Lower leg skin (tissue), 4 donors: ENCODE measurements at regions not wholly inside any gene's neighbourhood (a gene's known extent, or its start where the extent isn't known, plus 50 kb on each side); places are given as distances from the start of the nearest gene placed in this dataset.

Experiments used
- DNase-seq, 2 donors: peaks; one replicate each; pipeline ENCODE4 v3.0.0-alpha.2; 2019; ENCODE audit warnings: low spot score in 2 of 2
- H3K4me3 ChIP-seq: fragments of 200-600 bp; sonication (generic); 2 replicates; pipeline ENCODE4 v1.5.1; 2017; ENCODE audit warnings: mild to moderate bottlenecking, low read depth; ENCODE audit not compliant: poor library complexity, severe bottlenecking
- CTCF ChIP-seq, 3 donors: fragments of 450-650 bp; IDR thresholded peaks; one replicate each; pipeline ENCODE4 v1.5.1; 2016; ENCODE audit warnings: antibody characterized with exemption in 3 of 3, mild to moderate bottlenecking in 3 of 3, moderate library complexity in 2 of 3
- POLR2A ChIP-seq, 2 donors: fragments of 450-650 bp; IDR thresholded peaks; one replicate each; pipeline ENCODE4 v1.6.1; 2016 to 2017; ENCODE audit warnings: antibody characterized with exemption in 2 of 2, mild to moderate bottlenecking in 1 of 2, moderate library complexity in 1 of 2
- WGBS, 2 donors: methylation state at CpG; one replicate each; pipeline ENCODE4 v1.1.5; 2018; 5-methylcytosine and 5-hydroxymethylcytosine counted together
- intact Hi-C: fragments of 100-400 bp; cut with DNase I; formaldehyde crosslinking; loops from one replicate; pipeline ENCODE4 v1.15.0; 2023; ENCODE audit warnings: low total_unique reads

- 70 to 79% methylated on average over 4 of the region's 4 CpGs for WGBS, 2 donors
- TF ChIP-seq POLR2A (IDR thresholded peaks at IDR 0.05) (no peak), CTCF (IDR thresholded peaks at IDR 0.05) (no peak)
- no peak for DNase-seq
- intact Hi-C loops: no loop called here
- H3K4me3 ChIP-seq: no peak overlapping the region
These were observed 280.0 kb downstream of the SLC6A15 start for GRCh38 chr12:84632556-84632955.

- no peak for TF ChIP-seq CTCF (IDR thresholded peaks at IDR 0.05)
- no peak for TF ChIP-seq POLR2A (IDR thresholded peaks at IDR 0.05)
- H3K4me3 ChIP-seq: no peak overlapping the region
- intact Hi-C loops: no loop called here
- no peak for DNase-seq
These were observed 281.6 kb downstream of the SLC6A15 start for GRCh38 chr12:84631020-84631419.

- no peak overlapping the region for H3K4me3 ChIP-seq
- TF ChIP-seq CTCF (IDR thresholded peaks at IDR 0.05) (no peak), POLR2A (IDR thresholded peaks at IDR 0.05) (no peak)
- 84 to 93% methylated on average over 3 of the region's 3 CpGs for WGBS, 2 donors
- DNase-seq: no peak
- intact Hi-C loops: no loop called here
These were observed 285.0 kb downstream of the SLC6A15 start for GRCh38 chr12:84627593-84627992.

- WGBS, 2 donors: 89 to 92% methylated on average over 1 of the region's 1 CpG
- no peak overlapping the region for H3K4me3 ChIP-seq
- no peak for DNase-seq
- intact Hi-C loops: no loop called here
- TF ChIP-seq CTCF (IDR thresholded peaks at IDR 0.05) (no peak), POLR2A (IDR thresholded peaks at IDR 0.05) (no peak)
These were observed 288.0 kb downstream of the SLC6A15 start for GRCh38 chr12:84624601-84625000.

- no peak for DNase-seq
- TF ChIP-seq POLR2A (IDR thresholded peaks at IDR 0.05) (no peak), CTCF (IDR thresholded peaks at IDR 0.05) (no peak)
- 52 to 53% methylated on average over 5 of the region's 5 CpGs for WGBS, 2 donors
- no peak overlapping the region for H3K4me3 ChIP-seq
- intact Hi-C loops: no loop called here
These were observed 293.5 kb downstream of the SLC6A15 start for GRCh38 chr12:84619053-84619571.

GRCh38 chr12:84607170-84607819 is 305.3 kb downstream of the SLC6A15 start:
- TF ChIP-seq POLR2A (IDR thresholded peaks at IDR 0.05) (no peak), CTCF (IDR thresholded peaks at IDR 0.05) (no peak)

More at GRCh38 chr12:84607170-84607819, 305.3 kb downstream of the SLC6A15 start:
- no peak overlapping the region for H3K4me3 ChIP-seq
- WGBS, 2 donors: 76 to 87% methylated on average over 1 of the region's 1 CpG
- DNase-seq: no peak
- intact Hi-C loops: no loop called here
